B cell (primary cell): ENCODE measurements at regions not wholly inside any gene's neighbourhood (a gene's known extent, or its start where the extent isn't known, plus 50 kb on each side); places are given as distances from the start of the nearest gene placed in this dataset.

Experiments
- ATAC-seq: fragments of 200-7000 bp; cut with Tn5 transposase; one replicate; pipeline ENCODE4 v1.10.0; 2021; ENCODE audit warnings: low read depth, mild to moderate bottlenecking, moderate number of reproducible peaks, moderate library complexity
- CTCF ChIA-PET: fragments of 350-600 bp; sonication (Branson Sonifier 250); formaldehyde crosslinking; loops from one replicate; lab custom pipeline; 2021; ENCODE audit warnings: antibody characterized with exemption, inconsistent platforms; lab: Charles Lee
- POLR2A ChIA-PET: fragments of 350-600 bp; sonication (Branson Sonifier 250); formaldehyde crosslinking; loops from one replicate; lab custom pipeline; 2021; ENCODE audit warnings: antibody characterized with exemption; lab: Charles Lee
- DNase-seq: peaks from one replicate; pipeline ENCODE4 v3.0.0; 2013
- H2AFZ ChIP-seq: 2 replicates; pipeline ENCODE4 v1.6.1; 2012; ENCODE audit warnings: mild to moderate bottlenecking, low read depth, low read length; ENCODE audit not compliant: insufficient read depth, poor library complexity, severe bottlenecking
- H3K27ac ChIP-seq, 2 donors: 1 replicate in 1 of 2; 2 replicates in 1 of 2; pipeline ENCODE4 v1.5.1; 2012 to 2013; ENCODE audit warnings: low read length in 2 of 2, mild to moderate bottlenecking in 2 of 2, moderate library complexity in 1 of 2
- H3K27me3 ChIP-seq, 4 experiments: fragments of 200-600 bp in 1 of 4; sonication (generic) in 1 of 4; replicated peaks in 1 of 4; 1 replicate in 2 of 4; 2 replicates in 2 of 4; pipeline versions ENCODE4 v1.6.1 to v1.7.0; 2013 to 2016; ENCODE audit warnings: low read length in 3 of 4, mild to moderate bottlenecking in 2 of 4, mixed read lengths in 1 of 4, moderate library complexity in 1 of 4; ENCODE audit not compliant: insufficient read depth in 4 of 4, control insufficient read depth in 3 of 4; ENCODE audit errors: control extremely low read depth in 1 of 4
- H3K36me3 ChIP-seq, 2 experiments: replicated peaks in 1 of 2; 1 replicate in 1 of 2; 2 replicates in 1 of 2; pipeline versions ENCODE4 v1.6.1 to v1.7.1; 2013; ENCODE audit warnings: low read length in 1 of 2; ENCODE audit not compliant: insufficient read depth in 2 of 2, control insufficient read depth in 1 of 2; ENCODE audit errors: control extremely low read depth in 1 of 2, extremely low read depth in 1 of 2
- H3K4me1 ChIP-seq, 2 donors: fragments of 200-600 bp in 1 of 2; sonication (generic) in 1 of 2; 1 replicate in 1 of 2; 2 replicates in 1 of 2; pipeline versions ENCODE4 v1.5.1 to v1.6.1; 2013 to 2017; ENCODE audit warnings: low read length in 2 of 2; ENCODE audit not compliant: control insufficient read depth in 2 of 2, insufficient read depth in 2 of 2
- H3K4me2 ChIP-seq: replicated peaks from 2 replicates; pipeline ENCODE3; 2012; ENCODE audit warnings: mild to moderate bottlenecking, low read depth, low read length; ENCODE audit not compliant: poor library complexity, severe bottlenecking
- H3K4me3 ChIP-seq, 5 experiments: fragments of 200-600 bp in 1 of 5; sonication (generic) in 1 of 5; 1 replicate in 3 of 5; 2 replicates in 2 of 5; pipeline versions ENCODE4 v1.5.1 to v1.7.0; 2011 to 2016; ENCODE audit warnings: low read length in 4 of 5, mild to moderate bottlenecking in 4 of 5, low read depth in 2 of 5, control low read depth in 1 of 5, moderate library complexity in 1 of 5; ENCODE audit not compliant: insufficient read depth in 1 of 5; ENCODE audit errors: control extremely low read depth in 1 of 5, extremely low read depth in 1 of 5
- H3K79me2 ChIP-seq: fragments of 200-600 bp; sonication (generic); one replicate; pipeline ENCODE4 v1.6.0; 2016; ENCODE audit warnings: low read length; ENCODE audit not compliant: control insufficient read depth, insufficient read depth
- H3K9ac ChIP-seq: fragments of 200-600 bp; sonication (generic); 2 replicates; pipeline ENCODE4 v1.6.1; 2017; ENCODE audit warnings: mild to moderate bottlenecking, low read length, moderate library complexity
- H3K9me3 ChIP-seq, 3 donors: one replicate each; pipeline versions ENCODE4 v1.6.1 to v1.7.1; 2013; ENCODE audit warnings: low read length in 2 of 3; ENCODE audit not compliant: control insufficient read depth in 2 of 3, insufficient read depth in 1 of 3; ENCODE audit errors: control extremely low read depth in 1 of 3
- H4K20me1 ChIP-seq: 2 replicates; pipeline ENCODE4 v1.6.0; 2012; ENCODE audit warnings: mild to moderate bottlenecking, low read length; ENCODE audit not compliant: insufficient read depth, control insufficient read depth, poor library complexity, severe bottlenecking
- H3K27ac Mint-ChIP-seq: one replicate; pipeline ENCODE4 v1.8.0; 2021; ENCODE audit warnings: mixed read lengths
- H3K27me3 Mint-ChIP-seq: one replicate; pipeline ENCODE4 v1.8.0; 2021; ENCODE audit warnings: mixed read lengths
- H3K4me1 Mint-ChIP-seq: one replicate; pipeline ENCODE4 v1.8.0; 2021; ENCODE audit warnings: mixed read lengths
- H3K4me3 Mint-ChIP-seq: one replicate; pipeline ENCODE4 v1.8.0; 2021; ENCODE audit warnings: mixed read lengths
- H3K9me3 Mint-ChIP-seq: one replicate; pipeline ENCODE4 v1.8.0; 2022; ENCODE audit warnings: mixed read lengths; ENCODE audit not compliant: insufficient read depth
- EZH2 ChIP-seq: IDR thresholded peaks from 2 replicates; pipeline ENCODE4 v1.6.1; 2012; ENCODE audit warnings: borderline replicate concordance, low read depth, mild to moderate bottlenecking, moderate library complexity, low read length; ENCODE audit not compliant: insufficient read depth, poor library complexity, severe bottlenecking
- WGBS: methylation state at CpG from one replicate; pipeline ENCODE4 v1.1.5; 2013; ENCODE audit warnings: missing lambda C conversion rate; ENCODE audit not compliant: insufficient coverage; 5-methylcytosine and 5-hydroxymethylcytosine counted together
- intact Hi-C: fragments of 100-400 bp; cut with micrococcal nuclease; formaldehyde crosslinking; loops from one replicate; pipeline ENCODE4 v1.10.0; 2022
- TF ChIP-seq, protein P1 (sequence below): fragments of 200-600 bp; IDR thresholded peaks from one replicate; pipeline ENCODE4 v1.8.0; 2022; ENCODE audit warnings: antibody characterized with exemption, mild to moderate bottlenecking

DNA sequence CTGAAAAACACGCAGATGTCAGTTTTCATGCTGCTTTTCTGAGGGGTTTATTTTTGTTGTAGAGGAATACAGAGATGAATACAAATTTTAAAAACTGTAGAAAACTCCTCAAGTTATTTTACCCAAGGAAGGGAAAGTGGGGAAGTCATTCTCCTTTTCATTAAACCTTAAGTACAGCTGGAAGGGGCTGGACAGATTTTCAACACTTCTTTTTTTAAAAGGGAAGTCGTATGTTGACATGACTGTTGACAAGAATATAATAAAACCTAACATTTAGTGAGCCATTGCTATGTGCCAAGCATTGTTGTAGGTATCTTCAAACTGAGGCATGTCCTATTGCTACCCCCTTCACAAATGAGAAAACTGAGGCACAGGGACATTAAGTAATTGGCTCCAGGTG lies 235.7 kb upstream of the ELL2 start:
- Histone ChIP-seq H3K27ac (no peak overlapping the region), H3K4me3 (no peak overlapping the region), H3K4me1 (no peaks in the 10 kb centered on the region), H3K27me3 (no peaks in the 10 kb centered on the region), H3K9ac (no peak overlapping the region), H3K36me3 (no peaks in the 10 kb centered on the region), H3K79me2 (no peaks in the 10 kb centered on the region), H2AFZ (no peak overlapping the region), H4K20me1 (no peaks in the 10 kb centered on the region), H3K9me3 (no peaks in the 10 kb centered on the region), H3K4me2 (no peak overlapping the region)
- Mint-ChIP-seq H3K27ac (no peak overlapping the region), H3K27me3 (no peaks in the 10 kb centered on the region), H3K9me3 (no peaks in the 10 kb centered on the region), H3K4me1 (no peaks in the 10 kb centered on the region), H3K4me3 (no peak overlapping the region)
- intact Hi-C loops = no loop called here
- ATAC-seq (no peak), DNase-seq (no peak)
- CTCF ChIA-PET = no interaction called here
- POLR2A ChIA-PET = no interaction called here
- WGBS = no CpG with 5 or more reads among the region's 2 CpGs
- TF ChIP-seq, protein P1, sequence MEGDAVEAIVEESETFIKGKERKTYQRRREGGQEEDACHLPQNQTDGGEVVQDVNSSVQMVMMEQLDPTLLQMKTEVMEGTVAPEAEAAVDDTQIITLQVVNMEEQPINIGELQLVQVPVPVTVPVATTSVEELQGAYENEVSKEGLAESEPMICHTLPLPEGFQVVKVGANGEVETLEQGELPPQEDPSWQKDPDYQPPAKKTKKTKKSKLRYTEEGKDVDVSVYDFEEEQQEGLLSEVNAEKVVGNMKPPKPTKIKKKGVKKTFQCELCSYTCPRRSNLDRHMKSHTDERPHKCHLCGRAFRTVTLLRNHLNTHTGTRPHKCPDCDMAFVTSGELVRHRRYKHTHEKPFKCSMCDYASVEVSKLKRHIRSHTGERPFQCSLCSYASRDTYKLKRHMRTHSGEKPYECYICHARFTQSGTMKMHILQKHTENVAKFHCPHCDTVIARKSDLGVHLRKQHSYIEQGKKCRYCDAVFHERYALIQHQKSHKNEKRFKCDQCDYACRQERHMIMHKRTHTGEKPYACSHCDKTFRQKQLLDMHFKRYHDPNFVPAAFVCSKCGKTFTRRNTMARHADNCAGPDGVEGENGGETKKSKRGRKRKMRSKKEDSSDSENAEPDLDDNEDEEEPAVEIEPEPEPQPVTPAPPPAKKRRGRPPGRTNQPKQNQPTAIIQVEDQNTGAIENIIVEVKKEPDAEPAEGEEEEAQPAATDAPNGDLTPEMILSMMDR = no peak
- no peak for TF ChIP-seq EZH2

DNA sequence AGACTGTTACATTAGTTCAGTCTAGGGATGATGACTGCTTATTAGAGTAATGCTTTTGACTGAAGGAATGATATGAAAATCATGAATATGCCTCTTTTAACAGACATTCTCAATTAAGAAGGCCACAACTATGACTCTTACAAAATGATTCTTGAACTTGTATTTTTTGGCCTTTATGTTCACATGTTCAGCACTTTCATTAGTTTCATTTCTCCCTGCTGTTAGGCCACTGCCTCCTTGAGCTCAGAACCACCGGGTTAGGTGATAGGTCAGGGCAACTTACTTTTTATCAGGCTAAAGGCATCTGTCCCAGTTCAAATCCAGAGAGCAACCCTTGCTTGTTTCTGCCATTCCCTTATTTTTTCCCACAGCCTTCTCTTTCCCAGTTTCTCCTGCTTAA lies 235.2 kb upstream of the ELL2 start:
- H2AFZ ChIP-seq = no peak overlapping the region
- no peak overlapping the region for H3K9ac ChIP-seq
- no peaks in the 10 kb centered on the region for H3K27me3 Mint-ChIP-seq
- H3K4me2 ChIP-seq = no peak overlapping the region
- H3K4me3 Mint-ChIP-seq = no peak overlapping the region
- H3K9me3 ChIP-seq = no peaks in the 10 kb centered on the region
- TF ChIP-seq, protein P1 = no peak
- TF ChIP-seq EZH2 = no peak
- H3K4me1 Mint-ChIP-seq = no peaks in the 10 kb centered on the region
- H3K27ac ChIP-seq = no peak overlapping the region
- H3K79me2 ChIP-seq = no peaks in the 10 kb centered on the region
- ATAC-seq (no peak), DNase-seq (no peak)
- H3K9me3 Mint-ChIP-seq = no peaks in the 10 kb centered on the region
- CTCF ChIA-PET = no interaction called here
- POLR2A ChIA-PET = no interaction called here
- no peaks in the 10 kb centered on the region for H3K27me3 ChIP-seq
- intact Hi-C loops = no loop called here
- no peak overlapping the region for H3K4me3 ChIP-seq
- no peaks in the 10 kb centered on the region for H3K36me3 ChIP-seq
- H4K20me1 ChIP-seq = no peaks in the 10 kb centered on the region
- H3K27ac Mint-ChIP-seq = no peak overlapping the region
- H3K4me1 ChIP-seq = no peaks in the 10 kb centered on the region
- 91% methylated on average over 1 of the region's 1 CpG for WGBS
